SK-N-SH (cell line): ENCODE measurements at regions not wholly inside any gene's neighbourhood (a gene's known extent, or its start where the extent isn't known, plus 50 kb on each side); places are given as distances from the start of the nearest gene placed in this dataset.

Experiments used
- CTCF ChIA-PET: fragments of 300-600, 350-600 bp; formaldehyde crosslinking; extraction: SDS; loops from one replicate; lab custom pipeline; 2021; lab: Yijun Ruan, JAX
- POLR2A ChIA-PET: fragments of 350-600 bp; sonication (Branson Sonifier 250); formaldehyde crosslinking; extraction: SDS; loops from one replicate; lab custom pipeline; 2020; ENCODE audit warnings: antibody characterized with exemption, inconsistent platforms; lab: Yijun Ruan, JAX
- DNase-seq: peaks from one replicate; pipeline ENCODE4 v3.0.0; 2012
- H2AFZ ChIP-seq: fragments of 200-600 bp; sonication (generic); 2 replicates; pipeline ENCODE4 v1.8.1; 2016; ENCODE audit warnings: antibody characterized with exemption, mild to moderate bottlenecking, low read depth
- H3F3A ChIP-seq: fragments of 200-600 bp; sonication (generic); replicated peaks from 2 replicates; pipeline ENCODE3; 2016; ENCODE audit warnings: antibody characterized with exemption, mild to moderate bottlenecking; ENCODE audit not compliant: insufficient read depth
- H3K27ac ChIP-seq, 2 experiments: fragments of 200-500 bp in 1 of 2; fragments of 200-600 bp in 1 of 2; sonication (Bioruptor generic) in 1 of 2; sonication (generic), shearing (Covaris generic) in 1 of 2; 2 replicates each; pipeline versions ENCODE4 v1.5.1 to v1.6.1; 2014 to 2016; ENCODE audit warnings: low read depth in 2 of 2, inconsistent platforms in 1 of 2, low read length in 1 of 2, mild to moderate bottlenecking in 1 of 2, mixed read lengths in 1 of 2
- H3K27me3 ChIP-seq: fragments of 200-600 bp; sonication (generic), shearing (Covaris generic); 2 replicates; pipeline ENCODE4 v1.6.1; 2016; ENCODE audit warnings: mixed run types; ENCODE audit not compliant: insufficient read depth
- H3K36me3 ChIP-seq, 2 experiments: fragments of 200-500 bp in 1 of 2; fragments of 200-600 bp in 1 of 2; sonication (Bioruptor generic) in 1 of 2; sonication (generic) in 1 of 2; replicated peaks in 1 of 2; 2 replicates each; pipeline versions ENCODE3 to v1.5.1; 2014 to 2016; ENCODE audit warnings: low read length in 1 of 2, mild to moderate bottlenecking in 1 of 2; ENCODE audit not compliant: insufficient read depth in 2 of 2, control insufficient read depth in 1 of 2
- H3K4me1 ChIP-seq, 2 experiments: fragments of 200-500 bp in 1 of 2; fragments of 200-600 bp in 1 of 2; sonication (Bioruptor generic) in 1 of 2; sonication (generic), shearing (Covaris generic) in 1 of 2; 2 replicates each; pipeline versions ENCODE4 v1.5.1 to v1.6.1; 2014 to 2016; ENCODE audit warnings: low read depth in 1 of 2, low read length in 1 of 2, mixed run types in 1 of 2; ENCODE audit not compliant: insufficient read depth in 2 of 2, control insufficient read depth in 1 of 2
- H3K4me2 ChIP-seq: fragments of 200-600 bp; sonication (generic), shearing (Covaris generic); 2 replicates; pipeline ENCODE4 v1.6.1; 2017; ENCODE audit warnings: mixed run types
- H3K4me3 ChIP-seq, 2 experiments: fragments of 200-500 bp in 1 of 2; fragments of 200-600 bp in 1 of 2; sonication (Bioruptor generic) in 1 of 2; sonication (generic), shearing (Covaris generic) in 1 of 2; 2 replicates each; pipeline versions ENCODE4 v1.5.1 to v1.8.1; 2014 to 2016; ENCODE audit warnings: low read depth in 2 of 2, inconsistent platforms in 1 of 2, low read length in 1 of 2, mild to moderate bottlenecking in 1 of 2, mixed read lengths in 1 of 2, moderate library complexity in 1 of 2
- H3K79me2 ChIP-seq: fragments of 200-600 bp; sonication (generic); 2 replicates; pipeline ENCODE4 v1.8.1; 2017; ENCODE audit warnings: mild to moderate bottlenecking; ENCODE audit not compliant: insufficient read depth
- H3K9ac ChIP-seq: fragments of 200-600 bp; sonication (generic); 2 replicates; pipeline ENCODE4 v1.6.1; 2017; ENCODE audit warnings: mixed run types
- H3K9me2 ChIP-seq: fragments of 200-600 bp; sonication (generic); 2 replicates; pipeline ENCODE4 v1.6.1; 2017; ENCODE audit warnings: mixed run types
- H3K9me3 ChIP-seq: fragments of 200-600 bp; sonication (generic); 2 replicates; pipeline ENCODE4 v1.6.1; 2017; ENCODE audit warnings: mixed run types, mild to moderate bottlenecking, moderate library complexity
- H4K20me1 ChIP-seq: fragments of 200-600 bp; sonication (generic); 2 replicates; pipeline ENCODE4 v1.6.1; 2017; ENCODE audit warnings: mild to moderate bottlenecking, mixed run types; ENCODE audit not compliant: insufficient read depth
- CHD2 ChIP-seq: fragments of 150-350 bp; IDR thresholded peaks from 2 replicates; pipeline ENCODE4 v1.6.1; 2018; ENCODE audit warnings: low read length; ENCODE audit not compliant: partially characterized antibody
- ELF1 ChIP-seq: IDR thresholded peaks from 2 replicates; pipeline ENCODE4 v1.4.0; 2012
- EZH2phosphoT487 ChIP-seq: fragments of 200-600 bp; sonication (generic); IDR thresholded peaks from 2 replicates; pipeline ENCODE4 v1.6.1; 2017; ENCODE audit warnings: low read depth, mixed run types, mild to moderate bottlenecking, antibody characterized with exemption, moderate library complexity, borderline replicate concordance
- FOXJ3 ChIP-seq: sonication (generic); formaldehyde crosslinking; IDR thresholded peaks from 2 replicates; pipeline ENCODE4 v1.5.1; 2020; ENCODE audit warnings: mild to moderate bottlenecking, missing genetic modification reagents
- FOXM1 ChIP-seq: IDR thresholded peaks from 2 replicates; pipeline ENCODE4 v1.4.0; 2012; ENCODE audit warnings: low read depth, mild to moderate bottlenecking
- GABPA ChIP-seq: IDR thresholded peaks from 2 replicates; pipeline ENCODE4 v1.4.0; 2012; ENCODE audit warnings: low read depth, mild to moderate bottlenecking
- IRF3 ChIP-seq: fragments of 150-350 bp; IDR thresholded peaks from 2 replicates; pipeline ENCODE4 v1.6.1; 2016; ENCODE audit warnings: mild to moderate bottlenecking, low read depth, low read length
- JUND ChIP-seq: IDR thresholded peaks from 2 replicates; pipeline ENCODE4 v1.4.0; 2012
- MXI1 ChIP-seq: IDR thresholded peaks from 2 replicates; pipeline ENCODE4 v1.6.1; 2012; ENCODE audit warnings: mild to moderate bottlenecking, low read depth, low read length, improper control_type of control experiment
- NFIC ChIP-seq: IDR thresholded peaks from 2 replicates; pipeline ENCODE4 v1.4.0; 2012; ENCODE audit warnings: borderline replicate concordance
- NRF1 ChIP-seq: IDR thresholded peaks from 2 replicates; pipeline ENCODE4 v1.6.1; 2012; ENCODE audit warnings: low read depth, mild to moderate bottlenecking, low read length
- PBX3 ChIP-seq: IDR thresholded peaks from 2 replicates; pipeline ENCODE4; 2012
- RAD21 ChIP-seq: IDR thresholded peaks from 2 replicates; pipeline ENCODE4 v1.6.1; 2012; ENCODE audit warnings: mild to moderate bottlenecking, low read length
- RXRA ChIP-seq: IDR thresholded peaks from 2 replicates; pipeline ENCODE4 v1.4.0; 2012; ENCODE audit warnings: low read depth, mild to moderate bottlenecking, borderline replicate concordance
- SMC3 ChIP-seq: IDR thresholded peaks from 2 replicates; pipeline ENCODE4 v1.6.1; 2012; ENCODE audit warnings: low read depth, low read length, improper control_type of control experiment
- TCF12 ChIP-seq: IDR thresholded peaks from 2 replicates; pipeline ENCODE4 v1.4.0; 2012
- YY1 ChIP-seq: IDR thresholded peaks from 2 replicates; pipeline ENCODE4 v1.4.0; 2012; ENCODE audit warnings: low read depth, mild to moderate bottlenecking
- ZBTB33 ChIP-seq: IDR thresholded peaks from 2 replicates; pipeline ENCODE4 v1.4.0; 2012; ENCODE audit warnings: low read depth, borderline replicate concordance
- WGBS: methylation state at CpG from one replicate; pipeline ENCODE4 v1.1.6; 2017; ENCODE audit warnings: low lambda C conversion rate; 5-methylcytosine and 5-hydroxymethylcytosine counted together
- TF ChIP-seq, protein P1 (sequence below): IDR thresholded peaks from 2 replicates; pipeline ENCODE4 v1.4.0; 2012; ENCODE audit warnings: low read depth
- TF ChIP-seq, protein P2 (sequence below): IDR thresholded peaks from 2 replicates; pipeline ENCODE4 v1.4.0; 2012; ENCODE audit warnings: low read depth, borderline replicate concordance
- TF ChIP-seq, protein P3 (sequence below): fragments of 200-600 bp; sonication (generic); IDR thresholded peaks from 2 replicates; pipeline ENCODE4 v1.6.1; 2017; ENCODE audit warnings: antibody characterized with exemption, mild to moderate bottlenecking, moderate library complexity

GRCh38 chr14:76274324-76274723 is 101.6 kb upstream of the ESRRB start (continued):
- TF ChIP-seq FOXJ3 = no peak
- TF ChIP-seq, protein P1, sequence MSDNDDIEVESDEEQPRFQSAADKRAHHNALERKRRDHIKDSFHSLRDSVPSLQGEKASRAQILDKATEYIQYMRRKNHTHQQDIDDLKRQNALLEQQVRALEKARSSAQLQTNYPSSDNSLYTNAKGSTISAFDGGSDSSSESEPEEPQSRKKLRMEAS = no peak
- TF ChIP-seq GABPA = no peak
- TF ChIP-seq, protein P2, sequence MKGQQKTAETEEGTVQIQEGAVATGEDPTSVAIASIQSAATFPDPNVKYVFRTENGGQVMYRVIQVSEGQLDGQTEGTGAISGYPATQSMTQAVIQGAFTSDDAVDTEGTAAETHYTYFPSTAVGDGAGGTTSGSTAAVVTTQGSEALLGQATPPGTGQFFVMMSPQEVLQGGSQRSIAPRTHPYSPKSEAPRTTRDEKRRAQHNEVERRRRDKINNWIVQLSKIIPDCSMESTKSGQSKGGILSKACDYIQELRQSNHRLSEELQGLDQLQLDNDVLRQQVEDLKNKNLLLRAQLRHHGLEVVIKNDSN = no peak

DNA sequence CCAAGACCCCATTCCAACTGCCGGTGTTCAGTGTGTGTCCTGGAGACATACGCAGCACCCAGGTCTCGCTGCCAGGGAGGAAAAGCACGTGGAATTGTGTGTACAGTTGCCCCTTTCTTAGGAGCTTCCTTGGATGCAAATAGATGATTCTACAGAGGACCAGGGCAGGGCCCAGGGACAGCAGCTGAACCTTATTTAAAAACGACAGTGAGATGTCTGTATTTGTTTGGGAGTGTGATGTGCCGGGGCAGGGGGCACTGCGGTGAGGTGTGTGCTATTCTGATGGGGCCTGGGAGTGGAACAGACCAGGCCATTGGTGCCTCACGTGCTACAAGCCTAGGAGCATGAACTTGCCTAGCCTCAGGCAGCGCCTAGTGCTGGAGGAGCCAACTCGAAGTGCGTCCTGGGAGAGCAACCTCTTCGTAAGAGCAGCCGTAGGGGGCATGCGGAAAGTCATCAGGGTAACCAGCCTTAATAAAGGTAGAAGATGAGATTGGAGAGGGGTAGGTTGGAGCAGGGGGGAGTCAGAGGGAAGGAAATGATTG is 98.3 kb upstream of the ESRRB start:
- POLR2A ChIA-PET = no interaction called here
- no peaks in the 10 kb centered on the region for H3K9me2 ChIP-seq
- H3K4me1 ChIP-seq = no peaks in the 10 kb centered on the region
- H3K79me2 ChIP-seq = no peaks in the 10 kb centered on the region
- TF ChIP-seq SMC3 = no peak
- TF ChIP-seq, protein P2 = no peak
- TF ChIP-seq JUND = no peak
- no peak for TF ChIP-seq YY1
- no peak for TF ChIP-seq NRF1
- no peak for TF ChIP-seq RXRA
- TF ChIP-seq RAD21 = no peak
- TF ChIP-seq FOXM1 = no peak
- no peak for TF ChIP-seq TCF12
- no peak for TF ChIP-seq IRF3
- no peak for TF ChIP-seq NFIC
- TF ChIP-seq ZBTB33 = no peak
- TF ChIP-seq, protein P1 = no peak
- TF ChIP-seq PBX3 = no peak
- TF ChIP-seq, protein P3, sequence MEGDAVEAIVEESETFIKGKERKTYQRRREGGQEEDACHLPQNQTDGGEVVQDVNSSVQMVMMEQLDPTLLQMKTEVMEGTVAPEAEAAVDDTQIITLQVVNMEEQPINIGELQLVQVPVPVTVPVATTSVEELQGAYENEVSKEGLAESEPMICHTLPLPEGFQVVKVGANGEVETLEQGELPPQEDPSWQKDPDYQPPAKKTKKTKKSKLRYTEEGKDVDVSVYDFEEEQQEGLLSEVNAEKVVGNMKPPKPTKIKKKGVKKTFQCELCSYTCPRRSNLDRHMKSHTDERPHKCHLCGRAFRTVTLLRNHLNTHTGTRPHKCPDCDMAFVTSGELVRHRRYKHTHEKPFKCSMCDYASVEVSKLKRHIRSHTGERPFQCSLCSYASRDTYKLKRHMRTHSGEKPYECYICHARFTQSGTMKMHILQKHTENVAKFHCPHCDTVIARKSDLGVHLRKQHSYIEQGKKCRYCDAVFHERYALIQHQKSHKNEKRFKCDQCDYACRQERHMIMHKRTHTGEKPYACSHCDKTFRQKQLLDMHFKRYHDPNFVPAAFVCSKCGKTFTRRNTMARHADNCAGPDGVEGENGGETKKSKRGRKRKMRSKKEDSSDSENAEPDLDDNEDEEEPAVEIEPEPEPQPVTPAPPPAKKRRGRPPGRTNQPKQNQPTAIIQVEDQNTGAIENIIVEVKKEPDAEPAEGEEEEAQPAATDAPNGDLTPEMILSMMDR = no peak
- no peak for TF ChIP-seq CHD2
- no peak for TF ChIP-seq EZH2phosphoT487
- TF ChIP-seq FOXJ3 = no peak
- no peak for TF ChIP-seq MXI1
- TF ChIP-seq ELF1 = no peak
- no peaks in the 10 kb centered on the region for H3F3A ChIP-seq
- no peak for DNase-seq
- H3K36me3 ChIP-seq = no peaks in the 10 kb centered on the region
- no peak overlapping the region for H3K27ac ChIP-seq
- H3K27me3 ChIP-seq = no peaks in the 10 kb centered on the region
- H3K9me3 ChIP-seq = no peaks in the 10 kb centered on the region
- no peak overlapping the region for H3K9ac ChIP-seq
- H2AFZ ChIP-seq = no peak overlapping the region
- H3K4me2 ChIP-seq = no peak overlapping the region
- CTCF ChIA-PET = interaction anchor here (0.8 kb wide), 1 partner anchor 17 kb away, joined by 3 read pairs; no protein-coding TSS in a partner anchor
- H3K4me3 ChIP-seq = no peak overlapping the region
- H4K20me1 ChIP-seq = no peaks in the 10 kb centered on the region
- WGBS = 66% methylated on average over 12 of the region's 14 CpGs
